ENCODE measurements at regions not wholly inside any gene's neighbourhood (a gene's known extent, or its start where the extent isn't known, plus 50 kb on each side); places are given as distances from the start of the nearest gene placed in this dataset.

- Histone ChIP-seq H3K27ac (no peak overlapping the region), H3K36me3 (no peaks in the 10 kb centered on the region), H3K9me3 (no peaks in the 10 kb centered on the region), H3K27me3 (no peaks in the 10 kb centered on the region), H3K4me1 (no peaks in the 10 kb centered on the region), H3K4me3 (no peak overlapping the region)
- no peak for DNase-seq (ENCODE audit: low spot score in 2 of 2)
- TF ChIP-seq POLR2A (IDR thresholded peaks at IDR 0.05) (no peak), POLR2AphosphoS5 (IDR thresholded peaks at IDR 0.05) (no peak)
- TF ChIP-seq, protein P1, sequence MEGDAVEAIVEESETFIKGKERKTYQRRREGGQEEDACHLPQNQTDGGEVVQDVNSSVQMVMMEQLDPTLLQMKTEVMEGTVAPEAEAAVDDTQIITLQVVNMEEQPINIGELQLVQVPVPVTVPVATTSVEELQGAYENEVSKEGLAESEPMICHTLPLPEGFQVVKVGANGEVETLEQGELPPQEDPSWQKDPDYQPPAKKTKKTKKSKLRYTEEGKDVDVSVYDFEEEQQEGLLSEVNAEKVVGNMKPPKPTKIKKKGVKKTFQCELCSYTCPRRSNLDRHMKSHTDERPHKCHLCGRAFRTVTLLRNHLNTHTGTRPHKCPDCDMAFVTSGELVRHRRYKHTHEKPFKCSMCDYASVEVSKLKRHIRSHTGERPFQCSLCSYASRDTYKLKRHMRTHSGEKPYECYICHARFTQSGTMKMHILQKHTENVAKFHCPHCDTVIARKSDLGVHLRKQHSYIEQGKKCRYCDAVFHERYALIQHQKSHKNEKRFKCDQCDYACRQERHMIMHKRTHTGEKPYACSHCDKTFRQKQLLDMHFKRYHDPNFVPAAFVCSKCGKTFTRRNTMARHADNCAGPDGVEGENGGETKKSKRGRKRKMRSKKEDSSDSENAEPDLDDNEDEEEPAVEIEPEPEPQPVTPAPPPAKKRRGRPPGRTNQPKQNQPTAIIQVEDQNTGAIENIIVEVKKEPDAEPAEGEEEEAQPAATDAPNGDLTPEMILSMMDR (IDR thresholded peaks at IDR 0.05): no peak
- intact Hi-C loops (cut with DNase I; ENCODE audit: low total_unique reads): no loop called here
These were observed 319.3 kb downstream of the RAB28 start for GRCh38 chr4:13164783-13165331.

DNA sequence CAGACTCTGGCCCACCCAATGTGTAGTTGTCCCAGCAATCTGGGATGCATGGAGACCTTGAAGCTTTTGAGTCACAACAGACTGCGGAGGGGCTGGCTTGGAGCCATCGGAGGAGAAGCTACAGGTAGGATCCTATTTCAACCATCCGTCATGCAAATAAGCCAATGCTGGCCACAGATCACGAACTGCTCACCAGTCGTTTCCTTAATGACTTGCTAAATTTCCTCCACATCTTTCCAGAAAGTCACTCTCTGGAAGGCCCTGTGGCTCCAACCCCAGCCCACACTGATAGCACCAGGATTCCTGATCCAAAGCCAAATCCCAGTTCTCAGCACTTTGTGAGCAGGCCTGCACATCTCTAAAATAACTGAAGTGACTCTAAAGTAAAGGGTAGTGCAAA is 321.3 kb downstream of the RAB28 start:
- intact Hi-C loops (cut with DNase I; ENCODE audit: low total_unique reads): no loop called here
- Histone ChIP-seq H3K4me1 (no peaks in the 10 kb centered on the region), H3K9me3 (no peaks in the 10 kb centered on the region), H3K27ac (no peak overlapping the region), H3K27me3 (no peaks in the 10 kb centered on the region), H3K4me3 (no peak overlapping the region), H3K36me3 (no peaks in the 10 kb centered on the region)
- DNase-seq (ENCODE audit: low spot score in 2 of 2): no peak
- TF ChIP-seq POLR2A (IDR thresholded peaks at IDR 0.05): no peak

DNA sequence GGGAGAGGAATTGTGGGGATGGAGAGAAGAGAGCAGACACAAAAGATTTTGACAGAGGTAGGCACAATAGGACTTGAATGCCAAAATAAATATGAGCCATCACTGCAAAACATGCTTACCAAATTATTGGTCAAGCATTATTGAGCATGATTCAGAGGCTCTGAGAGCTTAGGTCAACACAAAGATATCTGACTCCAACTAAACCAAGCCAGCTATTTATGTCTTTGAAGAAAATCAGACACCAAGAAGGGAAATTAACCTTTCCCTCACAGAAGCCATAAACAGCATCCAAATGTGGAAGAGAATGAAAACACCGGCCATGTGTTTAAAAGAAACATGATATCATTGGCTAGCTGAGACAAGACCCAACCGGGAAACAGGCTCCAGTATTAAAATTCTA is 323.2 kb downstream of the RAB28 start:
- H3K27me3 ChIP-seq: no peaks in the 10 kb centered on the region
- no peaks in the 10 kb centered on the region for H3K36me3 ChIP-seq
- TF ChIP-seq, protein P1 (IDR thresholded peaks at IDR 0.05): no peak
- TF ChIP-seq POLR2AphosphoS5 (IDR thresholded peaks at IDR 0.05) (no peak), POLR2A (IDR thresholded peaks at IDR 0.05) (no peak)
- no peak for DNase-seq (ENCODE audit: low spot score in 2 of 2)
- no peaks in the 10 kb centered on the region for H3K9me3 ChIP-seq
- no peaks in the 10 kb centered on the region for H3K4me1 ChIP-seq
- intact Hi-C loops (cut with DNase I; ENCODE audit: low total_unique reads): no loop called here
- H3K27ac ChIP-seq: no peak overlapping the region
- H3K4me3 ChIP-seq: no peak overlapping the region

GRCh38 chr4:13159041-13159620 is 325.0 kb downstream of the RAB28 start:
- Histone ChIP-seq H3K36me3 (no peaks in the 10 kb centered on the region), H3K4me1 (no peaks in the 10 kb centered on the region), H3K27ac (no peak overlapping the region), H3K4me3 (no peak overlapping the region), H3K27me3 (no peaks in the 10 kb centered on the region), H3K9me3 (no peaks in the 10 kb centered on the region)
- TF ChIP-seq POLR2AphosphoS5 (IDR thresholded peaks at IDR 0.05) (no peak), POLR2A (IDR thresholded peaks at IDR 0.05) (no peak)
- TF ChIP-seq, protein P1 (IDR thresholded peaks at IDR 0.05): no peak
- DNase-seq (ENCODE audit: low spot score in 2 of 2): no peak
- intact Hi-C loops (cut with DNase I; ENCODE audit: low total_unique reads): no loop called here

DNA sequence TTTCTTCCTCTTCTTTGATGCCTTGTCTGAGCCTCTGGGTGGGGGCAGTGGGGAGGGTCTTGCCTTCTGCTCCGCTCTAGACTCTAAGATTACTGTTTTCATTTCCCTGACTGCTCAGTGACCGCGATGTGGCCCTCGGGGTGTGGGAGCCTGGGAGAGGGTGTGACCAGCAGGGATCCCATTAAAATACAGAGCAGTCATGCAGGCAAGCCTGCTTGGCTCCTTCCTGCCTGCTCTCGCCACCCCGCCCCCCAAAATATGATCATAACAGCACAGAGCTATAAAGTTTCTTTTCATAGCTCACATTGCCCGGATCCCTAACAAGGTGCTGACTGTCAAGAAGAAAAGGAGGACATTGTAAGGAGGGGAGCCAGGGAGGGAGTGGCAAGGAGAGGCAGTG is 332.9 kb downstream of the RAB28 start:
- no peaks in the 10 kb centered on the region for H3K27me3 ChIP-seq
- H3K9me3 ChIP-seq: no peaks in the 10 kb centered on the region
- H3K4me3 ChIP-seq: no peak overlapping the region
- TF ChIP-seq POLR2A (IDR thresholded peaks at IDR 0.05): no peak
- TF ChIP-seq POLR2AphosphoS5 (IDR thresholded peaks at IDR 0.05): no peak
- TF ChIP-seq, protein P1 (IDR thresholded peaks at IDR 0.05): no peak
- no peak overlapping the region for H3K27ac ChIP-seq
- DNase-seq (ENCODE audit: low spot score in 2 of 2): no peak
- no peaks in the 10 kb centered on the region for H3K36me3 ChIP-seq
- intact Hi-C loops (cut with DNase I; ENCODE audit: low total_unique reads): no loop called here
- no peaks in the 10 kb centered on the region for H3K4me1 ChIP-seq
